ENCODE measurements at regions not wholly inside any gene's neighbourhood (a gene's known extent, or its start where the extent isn't known, plus 50 kb on each side); places are given as distances from the start of the nearest gene placed in this dataset.
A peak's percentile ranks its signal among the peaks of the same experiment; 100 is the strongest.

DNA sequence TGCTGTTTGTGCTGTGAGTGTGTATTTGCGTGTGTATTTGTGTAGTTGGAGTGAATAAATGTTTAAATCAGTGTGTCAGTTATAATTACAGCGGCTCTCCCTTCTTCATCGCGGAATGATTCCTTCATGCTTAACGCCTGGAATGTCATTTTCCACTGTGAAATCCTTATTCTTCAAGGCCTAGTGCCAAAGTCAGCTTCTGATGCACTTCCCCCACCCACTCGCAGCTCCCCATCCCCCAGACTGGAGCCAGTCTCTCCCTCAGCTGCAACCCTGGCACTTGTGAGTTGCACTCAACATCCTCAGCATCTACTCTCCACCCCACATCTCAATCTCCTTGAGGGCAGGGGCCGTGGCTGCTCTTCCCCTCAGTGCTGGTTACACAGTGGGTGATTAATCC is 583.0 kb downstream of the BCOR start:
- DNase-seq: no peak
- no peak overlapping the region for H3K4me3 ChIP-seq
- no peaks in the 10 kb centered on the region for H3K4me1 ChIP-seq
- H3K27me3 ChIP-seq: no peaks in the 10 kb centered on the region
- no peaks in the 10 kb centered on the region for H3K36me3 ChIP-seq
- TF ChIP-seq POLR2A (IDR thresholded peaks at IDR 0.05): no peak
- TF ChIP-seq, protein P1, sequence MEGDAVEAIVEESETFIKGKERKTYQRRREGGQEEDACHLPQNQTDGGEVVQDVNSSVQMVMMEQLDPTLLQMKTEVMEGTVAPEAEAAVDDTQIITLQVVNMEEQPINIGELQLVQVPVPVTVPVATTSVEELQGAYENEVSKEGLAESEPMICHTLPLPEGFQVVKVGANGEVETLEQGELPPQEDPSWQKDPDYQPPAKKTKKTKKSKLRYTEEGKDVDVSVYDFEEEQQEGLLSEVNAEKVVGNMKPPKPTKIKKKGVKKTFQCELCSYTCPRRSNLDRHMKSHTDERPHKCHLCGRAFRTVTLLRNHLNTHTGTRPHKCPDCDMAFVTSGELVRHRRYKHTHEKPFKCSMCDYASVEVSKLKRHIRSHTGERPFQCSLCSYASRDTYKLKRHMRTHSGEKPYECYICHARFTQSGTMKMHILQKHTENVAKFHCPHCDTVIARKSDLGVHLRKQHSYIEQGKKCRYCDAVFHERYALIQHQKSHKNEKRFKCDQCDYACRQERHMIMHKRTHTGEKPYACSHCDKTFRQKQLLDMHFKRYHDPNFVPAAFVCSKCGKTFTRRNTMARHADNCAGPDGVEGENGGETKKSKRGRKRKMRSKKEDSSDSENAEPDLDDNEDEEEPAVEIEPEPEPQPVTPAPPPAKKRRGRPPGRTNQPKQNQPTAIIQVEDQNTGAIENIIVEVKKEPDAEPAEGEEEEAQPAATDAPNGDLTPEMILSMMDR (IDR thresholded peaks at IDR 0.05): no peak
- intact Hi-C loops (cut with DNase I; ENCODE audit: low total_unique reads): no loop called here
- H3K9me3 ChIP-seq: no peaks in the 10 kb centered on the region
- H3K27ac ChIP-seq: no peak overlapping the region

DNA sequence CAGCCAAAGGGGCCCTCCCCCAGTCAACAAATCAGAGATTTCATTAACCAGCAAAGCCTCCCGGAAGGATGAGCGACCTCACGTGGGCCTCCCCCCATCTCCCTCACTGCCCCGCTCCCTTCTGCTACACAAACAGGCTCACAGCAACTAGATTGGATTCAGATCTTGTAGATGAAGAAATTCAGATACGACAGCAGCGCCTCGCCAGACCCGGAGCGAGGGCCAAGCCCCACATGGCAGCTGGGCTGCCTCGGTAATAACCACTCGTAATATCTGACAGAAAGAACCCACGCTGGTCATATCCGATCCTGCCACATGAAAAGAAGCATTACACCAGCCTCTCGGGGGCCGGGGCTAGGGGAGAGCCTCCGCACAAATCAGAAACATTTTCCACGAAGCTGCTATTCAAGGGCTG is 581.3 kb downstream of the BCOR start:
- Histone ChIP-seq H3K36me3 (no peaks in the 10 kb centered on the region), H3K9me3 (no peaks in the 10 kb centered on the region), H3K4me1 (no peaks in the 10 kb centered on the region), H3K27ac (no peak overlapping the region), H3K27me3 (no peaks in the 10 kb centered on the region), H3K4me3 (no peak overlapping the region)
- intact Hi-C loops (cut with DNase I; ENCODE audit: low total_unique reads): no loop called here
- DNase-seq: no peak
- TF ChIP-seq POLR2A (IDR thresholded peaks at IDR 0.05): no peak
- TF ChIP-seq, protein P1 (IDR thresholded peaks at IDR 0.05): no peak

- Histone ChIP-seq H3K36me3 (no peaks in the 10 kb centered on the region), H3K27me3 (no peaks in the 10 kb centered on the region), H3K27ac (peak overlapping the region in 1 of 2 donors; percentile 15), H3K4me1 (no peaks in the 10 kb centered on the region), H3K4me3 (no peak overlapping the region), H3K9me3 (no peaks in the 10 kb centered on the region)
- TF ChIP-seq, protein P1 (IDR thresholded peaks at IDR 0.05): no peak
- no peak for TF ChIP-seq POLR2A (IDR thresholded peaks at IDR 0.05)
- intact Hi-C loops (cut with DNase I; ENCODE audit: low total_unique reads): no loop called here
- no peak for DNase-seq
These were observed 579.2 kb downstream of the BCOR start for GRCh38 chrX:39518476-39519029.

GRCh38 chrX:39519030-39519488 is 578.7 kb downstream of the BCOR start:
- H3K9me3 ChIP-seq: no peaks in the 10 kb centered on the region
- H3K4me1 ChIP-seq: no peaks in the 10 kb centered on the region
- intact Hi-C loops (cut with DNase I; ENCODE audit: low total_unique reads): no loop called here
- H3K4me3 ChIP-seq: no peak overlapping the region
- H3K27me3 ChIP-seq: no peaks in the 10 kb centered on the region
- peak; percentile 32 to 52 for DNase-seq
- H3K27ac ChIP-seq: peak overlapping the region in 1 of 2 donors; percentile 15
- H3K36me3 ChIP-seq: no peaks in the 10 kb centered on the region
- TF ChIP-seq, protein P1 (IDR thresholded peaks at IDR 0.05): no peak
- TF ChIP-seq POLR2A (IDR thresholded peaks at IDR 0.05): no peak

DNA sequence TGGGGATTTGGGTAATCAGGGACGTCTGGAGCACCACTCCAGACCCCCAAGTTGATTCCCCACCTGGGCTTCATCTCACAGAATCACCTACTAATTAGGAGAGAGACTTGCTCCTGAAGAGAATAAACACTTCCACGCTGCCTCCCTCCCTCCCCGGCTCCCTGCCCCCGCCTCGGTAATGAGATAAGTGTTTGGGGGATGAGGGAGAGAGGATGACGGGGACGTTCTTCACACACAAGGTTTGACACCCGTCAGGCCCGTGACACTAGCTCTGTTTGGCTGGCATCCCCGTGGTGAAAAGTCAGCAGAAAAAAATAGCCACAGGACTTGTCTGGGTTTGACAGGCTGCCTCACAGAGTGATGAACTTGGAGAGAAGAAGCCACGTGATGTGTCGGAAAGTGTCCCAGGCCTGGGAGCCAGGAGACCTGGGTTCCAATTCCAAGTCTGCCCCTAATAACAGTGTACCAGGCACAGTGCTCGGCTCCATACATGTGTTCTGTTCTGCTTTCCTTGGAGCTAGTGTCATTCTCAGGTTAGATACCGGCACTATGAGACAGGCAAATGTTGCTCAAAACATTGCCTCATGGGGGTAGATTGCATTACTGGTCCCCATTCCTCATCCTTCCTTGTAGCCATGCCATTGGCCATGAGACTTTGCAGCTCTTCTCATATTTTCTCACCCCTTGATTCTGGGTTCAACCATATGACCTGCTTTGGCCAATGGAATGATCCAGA is 578.0 kb downstream of the BCOR start:
- DNase-seq: no peak
- no peak for TF ChIP-seq POLR2A (IDR thresholded peaks at IDR 0.05)
- H3K4me3 ChIP-seq: no peak overlapping the region
- intact Hi-C loops (cut with DNase I; ENCODE audit: low total_unique reads): no loop called here
- H3K27me3 ChIP-seq: no peaks in the 10 kb centered on the region
- no peaks in the 10 kb centered on the region for H3K9me3 ChIP-seq
- no peaks in the 10 kb centered on the region for H3K4me1 ChIP-seq
- H3K27ac ChIP-seq: peak overlapping the region in 1 of 2 donors; percentile 15
- H3K36me3 ChIP-seq: no peaks in the 10 kb centered on the region

Data from uterus (tissue), 3 donors.